HEK293T (cell line): ENCODE measurements at regions not wholly inside any gene's neighbourhood (a gene's known extent, or its start where the extent isn't known, plus 50 kb on each side); places are given as distances from the start of the nearest gene placed in this dataset.

Source experiments
- CTCF ChIA-PET: fragments of 350-600 bp; formaldehyde crosslinking; extraction: SDS; loops from one replicate; lab custom pipeline; 2021; ENCODE audit warnings: antibody characterized with exemption, inconsistent platforms; lab: Yijun Ruan, JAX
- POLR2A ChIA-PET: fragments of 350-600 bp; formaldehyde crosslinking; extraction: SDS; loops from one replicate; lab custom pipeline; 2020; ENCODE audit warnings: antibody characterized with exemption, inconsistent platforms; lab: Yijun Ruan, JAX
- DNase-seq: peaks from one replicate; pipeline ENCODE4 v3.0.0; 2012; ENCODE audit warnings: mixed read lengths; ENCODE audit errors: extremely low spot score
- ARNT ChIP-seq: fragments of 450-650 bp; IDR thresholded peaks from 2 replicates; pipeline ENCODE4 v1.6.1; 2017; ENCODE audit warnings: mild to moderate bottlenecking
- BHLHE40 ChIP-seq: fragments of 450-650 bp; IDR thresholded peaks from 2 replicates; pipeline ENCODE4 v1.6.1; 2016; ENCODE audit warnings: mild to moderate bottlenecking, moderate library complexity, borderline replicate concordance
- CTBP1 ChIP-seq: fragments of 450-650 bp; IDR thresholded peaks from 2 replicates; pipeline ENCODE4 v1.6.1; 2016; ENCODE audit warnings: borderline replicate concordance
- ELF4 ChIP-seq: fragments of 450-650 bp; IDR thresholded peaks from 2 replicates; pipeline ENCODE4 v1.6.1; 2017; ENCODE audit warnings: antibody characterized with exemption
- FOXA1 ChIP-seq: fragments of 450-650 bp; IDR thresholded peaks from 2 replicates; pipeline ENCODE4 v1.6.1; 2016; ENCODE audit warnings: mild to moderate bottlenecking
- FOXK2 ChIP-seq: fragments of 450-650 bp; IDR thresholded peaks from 2 replicates; pipeline ENCODE4 v1.6.1; 2016; ENCODE audit warnings: mild to moderate bottlenecking
- FOXM1 ChIP-seq: fragments of 450-650 bp; IDR thresholded peaks from 2 replicates; pipeline ENCODE4 v1.6.1; 2017; ENCODE audit warnings: mild to moderate bottlenecking, borderline replicate concordance
- HDGF ChIP-seq: fragments of 450-650 bp; IDR thresholded peaks from 2 replicates; pipeline ENCODE4 v1.6.1; 2017; ENCODE audit warnings: antibody characterized with exemption, borderline replicate concordance
- L3MBTL2 ChIP-seq: fragments of 450-650 bp; conservative IDR thresholded peaks from 2 replicates; pipeline ENCODE4 v1.6.1; 2016; ENCODE audit warnings: mild to moderate bottlenecking
- LEF1 ChIP-seq: fragments of 450-650 bp; IDR thresholded peaks from 2 replicates; pipeline ENCODE4 v1.6.1; 2017; ENCODE audit warnings: mild to moderate bottlenecking, borderline replicate concordance
- NFRKB ChIP-seq: fragments of 450-650 bp; IDR thresholded peaks from 2 replicates; pipeline ENCODE4 v1.6.1; 2016; ENCODE audit warnings: mild to moderate bottlenecking, moderate library complexity
- PKNOX1 ChIP-seq: fragments of 450-650 bp; IDR thresholded peaks from 2 replicates; pipeline ENCODE4 v1.6.1; 2016
- SP1 ChIP-seq: fragments of 450-650 bp; IDR thresholded peaks from 2 replicates; pipeline ENCODE4 v1.6.1; 2017
- SUZ12 ChIP-seq: fragments of 450-650 bp; IDR thresholded peaks from 2 replicates; pipeline ENCODE4 v1.6.1; 2016; ENCODE audit warnings: mild to moderate bottlenecking
- TARDBP ChIP-seq: fragments of 450-650 bp; IDR thresholded peaks from 2 replicates; pipeline ENCODE4 v1.6.1; 2016
- ZNF384 ChIP-seq: fragments of 450-650 bp; IDR thresholded peaks from 2 replicates; pipeline ENCODE4 v1.6.1; 2016

GRCh38 chr3:31278532-31278931 lies 254.2 kb upstream of the STT3B start:
- ChIA-PET CTCF (no interaction called here), POLR2A (no interaction called here)
- TF ChIP-seq ARNT (no peak), HDGF (no peak), FOXA1 (no peak), LEF1 (no peak), ELF4 (no peak), FOXM1 (no peak), PKNOX1 (no peak), TARDBP (no peak), NFRKB (no peak), L3MBTL2 (no peak), SP1 (no peak), ZNF384 (no peak)
- DNase-seq, result no peak

GRCh38 chr3:31284776-31285175 lies 247.9 kb upstream of the STT3B start:
- CTCF ChIA-PET, result no interaction called here
- no peak for DNase-seq
- TF ChIP-seq ARNT (no peak), LEF1 (no peak), CTBP1 (no peak), SUZ12 (no peak), NFRKB (no peak), HDGF (no peak), L3MBTL2 (no peak), SP1 (no peak), FOXA1 (no peak), ZNF384 (no peak)
- POLR2A ChIA-PET, result no interaction called here

- TF ChIP-seq ZNF384, result no peak
- no peak for TF ChIP-seq BHLHE40
- TF ChIP-seq L3MBTL2, result no peak
- TF ChIP-seq SP1, result no peak
- TF ChIP-seq ARNT, result no peak
- TF ChIP-seq FOXK2, result no peak
- TF ChIP-seq ELF4, result no peak
- CTCF ChIA-PET, result no interaction called here
- POLR2A ChIA-PET, result interaction anchor here (0.8 kb wide), 1 partner anchor 18 kb away, joined by 4 read pairs; no protein-coding TSS in a partner anchor
- no peak for DNase-seq
Observed at GRCh38 chr3:31285833-31286486, 246.8 kb upstream of the STT3B start.

DNA sequence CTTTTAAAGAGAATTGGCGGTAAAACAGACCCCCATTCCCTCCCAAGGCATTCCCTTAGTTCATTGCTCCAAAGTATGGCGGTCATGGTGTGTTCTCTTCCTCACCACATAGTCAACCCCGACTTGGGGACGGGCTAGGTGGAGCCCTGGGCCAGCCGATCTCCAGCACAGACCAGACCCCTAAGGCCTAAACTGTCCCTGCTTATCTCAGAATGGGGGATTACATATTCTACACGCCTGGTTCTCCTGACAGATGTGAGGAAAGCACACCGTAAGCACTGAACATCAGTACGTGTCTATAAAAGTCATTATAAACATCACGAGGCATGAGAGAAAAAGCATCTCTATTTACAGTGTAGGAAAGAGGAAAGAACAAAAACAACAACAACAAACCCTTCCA lies 244.5 kb upstream of the STT3B start:
- no peak for TF ChIP-seq TARDBP
- no peak for TF ChIP-seq LEF1
- no peak for TF ChIP-seq ZNF384
- no peak for TF ChIP-seq FOXM1
- TF ChIP-seq ELF4, result no peak
- TF ChIP-seq PKNOX1, result no peak
- TF ChIP-seq FOXK2, result no peak
- TF ChIP-seq SUZ12, result no peak
- no peak for TF ChIP-seq HDGF
- no peak for TF ChIP-seq FOXA1
- no peak for TF ChIP-seq BHLHE40
- no peak for TF ChIP-seq ARNT
- no peak for TF ChIP-seq SP1
- no peak for TF ChIP-seq CTBP1
- no peak for TF ChIP-seq L3MBTL2
- TF ChIP-seq NFRKB, result no peak
- ChIA-PET CTCF (no interaction called here), POLR2A (no interaction called here)
- DNase-seq, result no peak

DNA sequence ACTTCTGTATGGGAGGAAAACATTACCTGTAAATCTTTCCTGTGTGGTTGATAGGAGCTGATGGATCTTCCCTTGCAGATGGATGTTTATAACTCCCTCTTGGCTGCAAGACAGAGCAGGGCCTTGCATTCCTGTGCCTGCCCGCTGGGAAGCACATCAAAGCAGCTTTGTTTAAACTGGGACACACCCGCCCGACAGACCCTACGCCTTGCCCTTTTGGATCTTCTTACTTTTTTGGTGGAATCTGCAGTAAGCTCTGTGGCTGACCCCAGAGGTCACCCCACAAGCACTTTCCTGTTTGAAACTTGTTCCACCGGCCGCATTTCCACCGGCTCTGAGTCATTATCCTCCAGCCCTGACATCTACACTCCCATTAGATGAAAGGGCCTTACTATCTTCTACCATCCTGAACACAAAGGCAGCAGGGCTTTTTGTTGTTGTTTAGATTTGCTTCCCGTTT lies 244.1 kb upstream of the STT3B start:
- ChIA-PET CTCF (no interaction called here), POLR2A (no interaction called here)
- no peak for TF ChIP-seq CTBP1
- TF ChIP-seq TARDBP, result no peak
- TF ChIP-seq SUZ12, result no peak
- no peak for TF ChIP-seq ARNT
- TF ChIP-seq HDGF, result no peak
- no peak for TF ChIP-seq FOXM1
- no peak for TF ChIP-seq PKNOX1
- no peak for TF ChIP-seq ZNF384
- TF ChIP-seq ELF4, result no peak
- DNase-seq, result no peak

DNA sequence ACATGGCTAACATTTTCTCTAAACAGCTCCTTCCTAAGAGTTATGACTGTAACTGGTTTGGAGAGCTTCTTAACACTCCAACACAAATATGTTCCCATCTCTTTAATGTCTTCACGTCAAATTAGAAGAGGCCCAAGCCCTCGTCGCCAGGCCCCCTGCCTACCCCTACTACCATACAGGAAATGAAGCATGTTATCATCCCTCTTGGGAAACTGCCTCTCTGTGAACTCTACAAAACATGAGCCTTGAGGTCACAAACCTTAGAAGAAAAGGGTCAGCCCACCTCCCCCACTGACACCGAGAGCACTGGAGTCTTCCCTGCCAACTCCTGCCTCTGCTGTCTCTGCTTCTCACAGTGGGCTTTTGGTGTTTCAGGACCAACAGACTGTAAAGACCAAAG lies 243.1 kb upstream of the STT3B start:
- TF ChIP-seq PKNOX1, result no peak
- TF ChIP-seq NFRKB, result no peak
- TF ChIP-seq HDGF, result no peak
- TF ChIP-seq TARDBP, result no peak
- no peak for TF ChIP-seq FOXK2
- no peak for TF ChIP-seq ELF4
- no peak for TF ChIP-seq SUZ12
- no peak for TF ChIP-seq FOXA1
- TF ChIP-seq L3MBTL2, result no peak
- TF ChIP-seq BHLHE40, result no peak
- TF ChIP-seq CTBP1, result no peak
- no peak for TF ChIP-seq SP1
- no peak for TF ChIP-seq LEF1
- no peak for TF ChIP-seq FOXM1
- no peak for TF ChIP-seq ARNT
- no peak for TF ChIP-seq ZNF384
- CTCF ChIA-PET, result no interaction called here
- DNase-seq, result no peak
- POLR2A ChIA-PET, result no interaction called here
